WTC11 (cell line): ENCODE measurements at regions not wholly inside any gene's neighbourhood (a gene's known extent, or its start where the extent isn't known, plus 50 kb on each side); places are given as distances from the start of the nearest gene placed in this dataset.

ENCODE experiments used
- ATAC-seq: fragments of 200-7000 bp; cut with Tn5 transposase; 2 replicates; pipeline ENCODE4 v1.10.0; 2021; ENCODE audit warnings: mild to moderate bottlenecking, moderate library complexity
- CTCF ChIA-PET: fragments of 300-600 bp; sonication (Branson Sonifier 250); formaldehyde crosslinking; loops from one replicate; lab custom pipeline; 2021; ENCODE audit warnings: antibody characterized with exemption; lab: Charles Lee
- POLR2A ChIA-PET: fragments of 350-600 bp; sonication (Branson Sonifier 250); formaldehyde crosslinking; loops from one replicate; lab custom pipeline; 2021; ENCODE audit warnings: antibody characterized with exemption; lab: Charles Lee
- DNase-seq: peaks from one replicate; pipeline ENCODE4 v3.0.0; 2021; ENCODE audit warnings: low spot score
- H3K27ac Mint-ChIP-seq: 2 replicates; pipeline ENCODE4 v1.8.0; 2021; ENCODE audit warnings: mixed read lengths
- H3K27me3 Mint-ChIP-seq: 2 replicates; pipeline ENCODE4 v1.8.0; 2021; ENCODE audit warnings: low read depth, mild to moderate bottlenecking, moderate library complexity, mixed read lengths
- H3K36me3 Mint-ChIP-seq: 2 replicates; pipeline ENCODE4 v1.8.0; 2021; ENCODE audit warnings: mixed read lengths
- H3K4me1 Mint-ChIP-seq: 2 replicates; pipeline ENCODE4 v1.8.0; 2022; ENCODE audit warnings: mixed read lengths
- H3K4me3 Mint-ChIP-seq: 2 replicates; pipeline ENCODE4 v1.8.0; 2021; ENCODE audit warnings: mild to moderate bottlenecking, moderate library complexity, mixed read lengths
- H3K9me3 Mint-ChIP-seq: 2 replicates; pipeline ENCODE4 v1.8.0; 2021; ENCODE audit warnings: mixed read lengths
- ATF1 ChIP-seq: sonication (generic); formaldehyde crosslinking; IDR thresholded peaks from 2 replicates; pipeline ENCODE4 v1.8.1; 2023; ENCODE audit warnings: mild to moderate bottlenecking, moderate library complexity, missing genetic modification reagents
- ELF4 ChIP-seq: sonication (generic); formaldehyde crosslinking; IDR thresholded peaks from 2 replicates; pipeline ENCODE4 v1.8.1; 2022; ENCODE audit warnings: low read depth, mild to moderate bottlenecking, moderate library complexity, missing genetic modification reagents
- ETV6 ChIP-seq: sonication (generic); formaldehyde crosslinking; IDR thresholded peaks from 2 replicates; pipeline ENCODE4 v1.8.1; 2022; ENCODE audit warnings: mild to moderate bottlenecking, missing genetic modification reagents
- FOXJ3 ChIP-seq: sonication (generic); formaldehyde crosslinking; IDR thresholded peaks from 2 replicates; pipeline ENCODE4 v1.9.0; 2021; ENCODE audit warnings: missing genetic modification reagents, mild to moderate bottlenecking, borderline replicate concordance
- GABPB1 ChIP-seq: sonication (generic); formaldehyde crosslinking; IDR thresholded peaks from 2 replicates; pipeline ENCODE4 v1.8.1; 2023; ENCODE audit warnings: mild to moderate bottlenecking, missing genetic modification reagents
- GRHL2 ChIP-seq: fragments of 250-450 bp; sonication (Bioruptor Pico); IDR thresholded peaks from 2 replicates; pipeline ENCODE4 v1.8.0; 2022; ENCODE audit warnings: mild to moderate bottlenecking, moderate library complexity; ENCODE audit not compliant: insufficient replicate concordance, severe bottlenecking
- JUN ChIP-seq: sonication (generic); formaldehyde crosslinking; IDR thresholded peaks from 2 replicates; pipeline ENCODE4 v1.8.0; 2023; ENCODE audit warnings: mild to moderate bottlenecking, missing genetic modification reagents
- MXD4 ChIP-seq: fragments of 250-450 bp; sonication (Bioruptor Pico); IDR thresholded peaks from 2 replicates; pipeline ENCODE4 v1.8.0; 2021; ENCODE audit warnings: mild to moderate bottlenecking, moderate library complexity, borderline replicate concordance
- NFE2L1 ChIP-seq: sonication (generic); formaldehyde crosslinking; IDR thresholded peaks from 2 replicates; pipeline ENCODE4 v1.8.1; 2023; ENCODE audit warnings: missing genetic modification reagents
- OVOL2 ChIP-seq: fragments of 250-450 bp; sonication (Bioruptor Pico); IDR thresholded peaks from 2 replicates; pipeline ENCODE4 v1.9.0; 2021; ENCODE audit warnings: mild to moderate bottlenecking, borderline replicate concordance
- SOX15 ChIP-seq: fragments of 250-450 bp; sonication (Bioruptor Pico); IDR thresholded peaks from 2 replicates; pipeline ENCODE4 v1.9.0; 2021; ENCODE audit warnings: mild to moderate bottlenecking
- TCF7 ChIP-seq: sonication (generic); formaldehyde crosslinking; IDR thresholded peaks from 2 replicates; pipeline ENCODE4 v1.8.0; 2022; ENCODE audit warnings: mild to moderate bottlenecking, low read depth, missing genetic modification reagents, moderate library complexity
- TEAD4 ChIP-seq: sonication (generic); formaldehyde crosslinking; IDR thresholded peaks from 2 replicates; pipeline ENCODE4 v1.8.0; 2022; ENCODE audit warnings: mild to moderate bottlenecking, missing genetic modification reagents
- ZNF138 ChIP-seq: sonication (generic); formaldehyde crosslinking; conservative IDR thresholded peaks from 2 replicates; pipeline ENCODE4 v1.8.1; 2022; ENCODE audit warnings: mild to moderate bottlenecking, moderate library complexity, missing genetic modification reagents
- ZNF423 ChIP-seq: fragments of 250-450 bp; sonication (Bioruptor Pico); IDR thresholded peaks from 2 replicates; pipeline ENCODE4 v2.1.2; 2022; ENCODE audit warnings: mild to moderate bottlenecking, moderate library complexity
- TF ChIP-seq, protein P1 (sequence below): fragments of 200-600 bp; IDR thresholded peaks from 2 replicates; pipeline ENCODE4 v1.8.0; 2022; ENCODE audit warnings: antibody characterized with exemption
- TF ChIP-seq, protein P2 (sequence below): sonication (generic); formaldehyde crosslinking; IDR thresholded peaks from 2 replicates; pipeline ENCODE4 v1.8.0; 2022; ENCODE audit warnings: mild to moderate bottlenecking, missing genetic modification reagents
- TF ChIP-seq, protein P3 (sequence below): sonication (generic); formaldehyde crosslinking; IDR thresholded peaks from 2 replicates; pipeline ENCODE4 v1.8.1; 2022; ENCODE audit warnings: mild to moderate bottlenecking, moderate library complexity, missing genetic modification reagents
- TF ChIP-seq, protein P4 (sequence below): sonication (generic); formaldehyde crosslinking; IDR thresholded peaks from 2 replicates; pipeline ENCODE4 v1.8.0; 2022; ENCODE audit warnings: mild to moderate bottlenecking, missing genetic modification reagents
- TF ChIP-seq, protein P5 (sequence below): sonication (generic); formaldehyde crosslinking; IDR thresholded peaks from 2 replicates; pipeline ENCODE4 v1.8.1; 2023; ENCODE audit warnings: mild to moderate bottlenecking, missing genetic modification reagents, moderate library complexity
- TF ChIP-seq, protein P6 (sequence below): sonication (generic); formaldehyde crosslinking; IDR thresholded peaks from 2 replicates; pipeline ENCODE4 v1.8.1; 2023; ENCODE audit warnings: mild to moderate bottlenecking, missing genetic modification reagents, moderate library complexity
- TF ChIP-seq, protein P7 (sequence below): sonication (generic); formaldehyde crosslinking; IDR thresholded peaks from 2 replicates; pipeline ENCODE4 v1.8.1; 2023; ENCODE audit warnings: mild to moderate bottlenecking, missing genetic modification reagents
- TF ChIP-seq, protein P8 (sequence below): fragments of 250-450 bp; sonication (Bioruptor Pico); IDR thresholded peaks from 2 replicates; pipeline ENCODE4 v1.9.0; 2021; ENCODE audit warnings: moderate library complexity, mild to moderate bottlenecking, inconsistent platforms, borderline replicate concordance

DNA sequence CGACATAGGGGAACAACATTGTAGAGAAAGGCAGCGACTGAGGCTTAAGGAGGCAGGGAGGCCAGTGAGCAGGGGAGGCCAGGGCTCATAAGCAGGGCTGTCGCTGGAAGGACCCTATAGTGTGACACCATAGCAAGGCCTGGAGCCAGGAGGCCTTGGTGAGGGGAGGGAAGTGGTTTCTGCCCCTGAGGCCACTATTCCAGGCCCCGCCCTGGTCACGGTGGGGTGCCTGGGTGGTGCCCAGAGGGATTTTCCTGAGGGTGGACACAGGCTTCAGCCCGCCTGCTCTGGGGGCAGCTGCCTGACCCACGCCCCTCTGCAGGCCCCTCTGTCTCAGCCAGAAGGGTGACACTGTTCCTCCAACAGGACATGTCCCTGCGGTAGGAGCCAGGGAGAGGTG is 147.8 kb upstream of the IQSEC1 start (continued):
- no peak for TF ChIP-seq FOXJ3 (CRISPR knock-in tag)
- no peak for TF ChIP-seq ETV6 (CRISPR knock-in tag)
- no peak for TF ChIP-seq ATF1 (CRISPR knock-in tag)
- TF ChIP-seq ELF4 = no peak
- no peak for TF ChIP-seq ZNF138 (CRISPR knock-in tag)
- TF ChIP-seq, protein P1, sequence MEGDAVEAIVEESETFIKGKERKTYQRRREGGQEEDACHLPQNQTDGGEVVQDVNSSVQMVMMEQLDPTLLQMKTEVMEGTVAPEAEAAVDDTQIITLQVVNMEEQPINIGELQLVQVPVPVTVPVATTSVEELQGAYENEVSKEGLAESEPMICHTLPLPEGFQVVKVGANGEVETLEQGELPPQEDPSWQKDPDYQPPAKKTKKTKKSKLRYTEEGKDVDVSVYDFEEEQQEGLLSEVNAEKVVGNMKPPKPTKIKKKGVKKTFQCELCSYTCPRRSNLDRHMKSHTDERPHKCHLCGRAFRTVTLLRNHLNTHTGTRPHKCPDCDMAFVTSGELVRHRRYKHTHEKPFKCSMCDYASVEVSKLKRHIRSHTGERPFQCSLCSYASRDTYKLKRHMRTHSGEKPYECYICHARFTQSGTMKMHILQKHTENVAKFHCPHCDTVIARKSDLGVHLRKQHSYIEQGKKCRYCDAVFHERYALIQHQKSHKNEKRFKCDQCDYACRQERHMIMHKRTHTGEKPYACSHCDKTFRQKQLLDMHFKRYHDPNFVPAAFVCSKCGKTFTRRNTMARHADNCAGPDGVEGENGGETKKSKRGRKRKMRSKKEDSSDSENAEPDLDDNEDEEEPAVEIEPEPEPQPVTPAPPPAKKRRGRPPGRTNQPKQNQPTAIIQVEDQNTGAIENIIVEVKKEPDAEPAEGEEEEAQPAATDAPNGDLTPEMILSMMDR = no peak
- TF ChIP-seq MXD4 (CRISPR knock-in tag) = no peak
- TF ChIP-seq, all 79 proteins: peak for 0

DNA sequence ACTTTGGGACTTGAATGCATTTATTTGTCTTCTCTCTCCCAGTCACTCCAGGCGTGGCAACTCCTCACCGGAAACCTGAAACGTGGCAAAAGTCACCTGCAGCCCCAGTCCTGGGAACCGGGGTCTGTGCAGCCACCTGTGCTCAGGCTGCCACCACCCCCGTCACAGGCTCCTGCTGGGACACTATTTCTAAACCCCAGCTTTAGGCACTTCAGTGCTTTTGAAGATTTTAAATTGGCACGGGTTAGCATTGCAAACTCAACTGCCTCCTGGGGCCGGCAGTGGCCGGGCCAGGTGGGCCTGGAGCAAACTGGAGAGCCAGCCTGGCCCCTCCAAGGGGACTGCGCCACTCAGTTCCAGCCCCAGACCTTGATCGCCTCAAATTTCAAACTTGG is 146.7 kb upstream of the IQSEC1 start:
- no peak for ATAC-seq
- TF ChIP-seq NFE2L1 (no peak), GABPB1 (no peak), OVOL2 (CRISPR knock-in tag) (no peak), ZNF423 (CRISPR knock-in tag) (no peak), GRHL2 (no peak), TCF7 (no peak), JUN (CRISPR knock-in tag) (no peak), TEAD4 (no peak), SOX15 (CRISPR knock-in tag) (no peak)
- TF ChIP-seq, protein P2, sequence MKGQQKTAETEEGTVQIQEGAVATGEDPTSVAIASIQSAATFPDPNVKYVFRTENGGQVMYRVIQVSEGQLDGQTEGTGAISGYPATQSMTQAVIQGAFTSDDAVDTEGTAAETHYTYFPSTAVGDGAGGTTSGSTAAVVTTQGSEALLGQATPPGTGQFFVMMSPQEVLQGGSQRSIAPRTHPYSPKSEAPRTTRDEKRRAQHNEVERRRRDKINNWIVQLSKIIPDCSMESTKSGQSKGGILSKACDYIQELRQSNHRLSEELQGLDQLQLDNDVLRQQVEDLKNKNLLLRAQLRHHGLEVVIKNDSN (CRISPR knock-in tag) = no peak
- TF ChIP-seq, protein P3, sequence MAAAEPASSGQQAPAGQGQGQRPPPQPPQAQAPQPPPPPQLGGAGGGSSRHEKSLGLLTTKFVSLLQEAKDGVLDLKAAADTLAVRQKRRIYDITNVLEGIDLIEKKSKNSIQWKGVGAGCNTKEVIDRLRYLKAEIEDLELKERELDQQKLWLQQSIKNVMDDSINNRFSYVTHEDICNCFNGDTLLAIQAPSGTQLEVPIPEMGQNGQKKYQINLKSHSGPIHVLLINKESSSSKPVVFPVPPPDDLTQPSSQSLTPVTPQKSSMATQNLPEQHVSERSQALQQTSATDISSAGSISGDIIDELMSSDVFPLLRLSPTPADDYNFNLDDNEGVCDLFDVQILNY (CRISPR knock-in tag) = no peak
- TF ChIP-seq, protein P4, sequence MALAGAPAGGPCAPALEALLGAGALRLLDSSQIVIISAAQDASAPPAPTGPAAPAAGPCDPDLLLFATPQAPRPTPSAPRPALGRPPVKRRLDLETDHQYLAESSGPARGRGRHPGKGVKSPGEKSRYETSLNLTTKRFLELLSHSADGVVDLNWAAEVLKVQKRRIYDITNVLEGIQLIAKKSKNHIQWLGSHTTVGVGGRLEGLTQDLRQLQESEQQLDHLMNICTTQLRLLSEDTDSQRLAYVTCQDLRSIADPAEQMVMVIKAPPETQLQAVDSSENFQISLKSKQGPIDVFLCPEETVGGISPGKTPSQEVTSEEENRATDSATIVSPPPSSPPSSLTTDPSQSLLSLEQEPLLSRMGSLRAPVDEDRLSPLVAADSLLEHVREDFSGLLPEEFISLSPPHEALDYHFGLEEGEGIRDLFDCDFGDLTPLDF (CRISPR knock-in tag) = no peak
- TF ChIP-seq, protein P5, sequence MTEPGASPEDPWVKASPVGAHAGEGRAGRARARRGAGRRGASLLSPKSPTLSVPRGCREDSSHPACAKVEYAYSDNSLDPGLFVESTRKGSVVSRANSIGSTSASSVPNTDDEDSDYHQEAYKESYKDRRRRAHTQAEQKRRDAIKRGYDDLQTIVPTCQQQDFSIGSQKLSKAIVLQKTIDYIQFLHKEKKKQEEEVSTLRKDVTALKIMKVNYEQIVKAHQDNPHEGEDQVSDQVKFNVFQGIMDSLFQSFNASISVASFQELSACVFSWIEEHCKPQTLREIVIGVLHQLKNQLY (CRISPR knock-in tag) = no peak
- TF ChIP-seq, protein P6, sequence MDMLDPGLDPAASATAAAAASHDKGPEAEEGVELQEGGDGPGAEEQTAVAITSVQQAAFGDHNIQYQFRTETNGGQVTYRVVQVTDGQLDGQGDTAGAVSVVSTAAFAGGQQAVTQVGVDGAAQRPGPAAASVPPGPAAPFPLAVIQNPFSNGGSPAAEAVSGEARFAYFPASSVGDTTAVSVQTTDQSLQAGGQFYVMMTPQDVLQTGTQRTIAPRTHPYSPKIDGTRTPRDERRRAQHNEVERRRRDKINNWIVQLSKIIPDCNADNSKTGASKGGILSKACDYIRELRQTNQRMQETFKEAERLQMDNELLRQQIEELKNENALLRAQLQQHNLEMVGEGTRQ (CRISPR knock-in tag) = no peak
- TF ChIP-seq, protein P7, sequence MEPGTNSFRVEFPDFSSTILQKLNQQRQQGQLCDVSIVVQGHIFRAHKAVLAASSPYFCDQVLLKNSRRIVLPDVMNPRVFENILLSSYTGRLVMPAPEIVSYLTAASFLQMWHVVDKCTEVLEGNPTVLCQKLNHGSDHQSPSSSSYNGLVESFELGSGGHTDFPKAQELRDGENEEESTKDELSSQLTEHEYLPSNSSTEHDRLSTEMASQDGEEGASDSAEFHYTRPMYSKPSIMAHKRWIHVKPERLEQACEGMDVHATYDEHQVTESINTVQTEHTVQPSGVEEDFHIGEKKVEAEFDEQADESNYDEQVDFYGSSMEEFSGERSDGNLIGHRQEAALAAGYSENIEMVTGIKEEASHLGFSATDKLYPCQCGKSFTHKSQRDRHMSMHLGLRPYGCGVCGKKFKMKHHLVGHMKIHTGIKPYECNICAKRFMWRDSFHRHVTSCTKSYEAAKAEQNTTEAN (CRISPR knock-in tag) = no peak
- TF ChIP-seq, protein P8, sequence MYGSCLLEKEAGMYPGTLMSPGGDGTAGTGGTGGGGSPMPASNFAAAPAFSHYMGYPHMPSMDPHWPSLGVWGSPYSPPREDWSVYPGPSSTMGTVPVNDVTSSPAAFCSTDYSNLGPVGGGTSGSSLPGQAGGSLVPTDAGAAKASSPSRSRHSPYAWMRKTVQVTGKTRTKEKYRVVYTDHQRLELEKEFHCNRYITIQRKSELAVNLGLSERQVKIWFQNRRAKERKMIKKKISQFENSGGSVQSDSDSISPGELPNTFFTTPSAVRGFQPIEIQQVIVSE (CRISPR knock-in tag) = no peak
- Mint-ChIP-seq H3K9me3 (no peaks in the 10 kb centered on the region), H3K27ac (no peak overlapping the region), H3K4me3 (no peak overlapping the region), H3K36me3 (no peaks in the 10 kb centered on the region), H3K27me3 (no peaks in the 10 kb centered on the region), H3K4me1 (peaks cover 13% of the 10 kb centered on the region; the same call in 1 of the 2 replicates)
- POLR2A ChIA-PET = no interaction called here
- CTCF ChIA-PET = interaction anchor here (0.8 kb wide), 1 partner anchor 10 kb away, joined by 3 read pairs; no protein-coding TSS in a partner anchor
- no peak for DNase-seq
